ENCODE measurements at regions not wholly inside any gene's neighbourhood (a gene's known extent, or its start where the extent isn't known, plus 50 kb on each side); places are given as distances from the start of the nearest gene placed in this dataset.

GRCh38 chr17:72566671-72567484 is 446.1 kb downstream of the SOX9 start:
- ATAC-seq = no peak; the same call in 2 of the 3 replicates
- TF ChIP-seq ESRRG (CRISPR knock-in tag; IDR thresholded peaks at IDR 0.05) = no peak
- no peak for TF ChIP-seq ZC3H10 (CRISPR knock-in tag; IDR thresholded peaks at IDR 0.05)
- TF ChIP-seq, protein P1, sequence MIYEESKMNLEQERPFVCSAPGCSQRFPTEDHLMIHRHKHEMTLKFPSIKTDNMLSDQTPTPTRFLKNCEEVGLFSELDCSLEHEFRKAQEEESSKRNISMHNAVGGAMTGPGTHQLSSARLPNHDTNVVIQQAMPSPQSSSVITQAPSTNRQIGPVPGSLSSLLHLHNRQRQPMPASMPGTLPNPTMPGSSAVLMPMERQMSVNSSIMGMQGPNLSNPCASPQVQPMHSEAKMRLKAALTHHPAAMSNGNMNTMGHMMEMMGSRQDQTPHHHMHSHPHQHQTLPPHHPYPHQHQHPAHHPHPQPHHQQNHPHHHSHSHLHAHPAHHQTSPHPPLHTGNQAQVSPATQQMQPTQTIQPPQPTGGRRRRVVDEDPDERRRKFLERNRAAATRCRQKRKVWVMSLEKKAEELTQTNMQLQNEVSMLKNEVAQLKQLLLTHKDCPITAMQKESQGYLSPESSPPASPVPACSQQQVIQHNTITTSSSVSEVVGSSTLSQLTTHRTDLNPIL (CRISPR knock-in tag; IDR thresholded peaks at IDR 0.05; ENCODE audit: low read depth) = no peak
- no peak for TF ChIP-seq SNAI2 (CRISPR knock-in tag; IDR thresholded peaks at IDR 0.05)
- TF ChIP-seq ZNF565 (CRISPR knock-in tag; conservative IDR thresholded peaks at IDR 0.05; ENCODE audit: low read depth) = no peak
- TF ChIP-seq ZNF70 (CRISPR knock-in tag; IDR thresholded peaks at IDR 0.05) = no peak
- TF ChIP-seq PPARA (CRISPR knock-in tag; IDR thresholded peaks at IDR 0.05; ENCODE audit: borderline replicate concordance) = no peak
- TF ChIP-seq TCF4 (CRISPR knock-in tag; IDR thresholded peaks at IDR 0.05; ENCODE audit: borderline replicate concordance) = no peak
- TF ChIP-seq RARB (CRISPR knock-in tag; IDR thresholded peaks at IDR 0.05) = no peak
- TF ChIP-seq ISL1 (CRISPR knock-in tag; IDR thresholded peaks at IDR 0.05) = no peak
- no peak for TF ChIP-seq CSDC2 (CRISPR knock-in tag; IDR thresholded peaks at IDR 0.05)
- no peak for TF ChIP-seq ZFP3 (CRISPR knock-in tag; IDR thresholded peaks at IDR 0.05)
- TF ChIP-seq TOX (CRISPR knock-in tag; IDR thresholded peaks at IDR 0.05; ENCODE audit: borderline replicate concordance) = no peak
- TF ChIP-seq, protein P2, sequence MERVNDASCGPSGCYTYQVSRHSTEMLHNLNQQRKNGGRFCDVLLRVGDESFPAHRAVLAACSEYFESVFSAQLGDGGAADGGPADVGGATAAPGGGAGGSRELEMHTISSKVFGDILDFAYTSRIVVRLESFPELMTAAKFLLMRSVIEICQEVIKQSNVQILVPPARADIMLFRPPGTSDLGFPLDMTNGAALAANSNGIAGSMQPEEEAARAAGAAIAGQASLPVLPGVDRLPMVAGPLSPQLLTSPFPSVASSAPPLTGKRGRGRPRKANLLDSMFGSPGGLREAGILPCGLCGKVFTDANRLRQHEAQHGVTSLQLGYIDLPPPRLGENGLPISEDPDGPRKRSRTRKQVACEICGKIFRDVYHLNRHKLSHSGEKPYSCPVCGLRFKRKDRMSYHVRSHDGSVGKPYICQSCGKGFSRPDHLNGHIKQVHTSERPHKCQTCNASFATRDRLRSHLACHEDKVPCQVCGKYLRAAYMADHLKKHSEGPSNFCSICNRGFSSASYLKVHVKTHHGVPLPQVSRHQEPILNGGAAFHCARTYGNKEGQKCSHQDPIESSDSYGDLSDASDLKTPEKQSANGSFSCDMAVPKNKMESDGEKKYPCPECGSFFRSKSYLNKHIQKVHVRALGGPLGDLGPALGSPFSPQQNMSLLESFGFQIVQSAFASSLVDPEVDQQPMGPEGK (CRISPR knock-in tag; IDR thresholded peaks at IDR 0.05; ENCODE audit: borderline replicate concordance) = no peak

DNA sequence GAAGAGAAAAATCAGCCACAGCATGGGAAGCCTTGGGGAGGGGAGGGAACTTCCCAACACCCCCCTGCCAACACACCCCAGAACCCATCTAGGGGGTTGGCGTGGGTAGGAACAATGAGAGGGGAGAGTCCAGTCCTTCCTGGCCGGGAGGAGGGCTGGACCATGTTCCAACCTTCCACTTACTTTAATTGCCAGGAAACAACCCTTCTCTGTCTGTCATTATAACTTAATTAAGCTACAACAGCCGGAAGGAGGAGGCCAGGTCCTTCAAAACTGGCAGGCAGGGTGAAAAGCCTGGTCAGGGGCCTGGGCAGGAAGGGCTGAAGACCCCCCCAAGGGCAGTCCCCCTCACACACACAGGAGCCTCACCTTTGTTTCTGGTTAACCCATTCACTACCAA is 447.0 kb downstream of the SOX9 start:
- ATAC-seq = no peak; the same call in 2 of the 3 replicates

More for the DNA sequence above, 447.0 kb downstream of the SOX9 start:
- TF ChIP-seq, protein P3, sequence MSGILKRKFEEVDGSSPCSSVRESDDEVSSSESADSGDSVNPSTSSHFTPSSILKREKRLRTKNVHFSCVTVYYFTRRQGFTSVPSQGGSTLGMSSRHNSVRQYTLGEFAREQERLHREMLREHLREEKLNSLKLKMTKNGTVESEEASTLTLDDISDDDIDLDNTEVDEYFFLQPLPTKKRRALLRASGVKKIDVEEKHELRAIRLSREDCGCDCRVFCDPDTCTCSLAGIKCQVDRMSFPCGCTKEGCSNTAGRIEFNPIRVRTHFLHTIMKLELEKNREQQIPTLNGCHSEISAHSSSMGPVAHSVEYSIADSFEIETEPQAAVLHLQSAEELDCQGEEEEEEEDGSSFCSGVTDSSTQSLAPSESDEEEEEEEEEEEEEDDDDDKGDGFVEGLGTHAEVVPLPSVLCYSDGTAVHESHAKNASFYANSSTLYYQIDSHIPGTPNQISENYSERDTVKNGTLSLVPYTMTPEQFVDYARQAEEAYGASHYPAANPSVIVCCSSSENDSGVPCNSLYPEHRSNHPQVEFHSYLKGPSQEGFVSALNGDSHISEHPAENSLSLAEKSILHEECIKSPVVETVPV (CRISPR knock-in tag; IDR thresholded peaks at IDR 0.05) = no peak
- TF ChIP-seq, protein P1 (CRISPR knock-in tag; IDR thresholded peaks at IDR 0.05; ENCODE audit: low read depth) = no peak
- TF ChIP-seq RARB (CRISPR knock-in tag; IDR thresholded peaks at IDR 0.05) (no peak), TOX (CRISPR knock-in tag; IDR thresholded peaks at IDR 0.05; ENCODE audit: borderline replicate concordance) (no peak), ARNTL (CRISPR knock-in tag; IDR thresholded peaks at IDR 0.05; ENCODE audit: borderline replicate concordance, low read depth) (no peak), ISL1 (CRISPR knock-in tag; IDR thresholded peaks at IDR 0.05) (0 out of 2 replicates have a peak, but pooled peaks have one; percentile 19), ZFP3 (CRISPR knock-in tag; IDR thresholded peaks at IDR 0.05) (no peak), ZC3H10 (CRISPR knock-in tag; IDR thresholded peaks at IDR 0.05) (no peak), TCF4 (CRISPR knock-in tag; IDR thresholded peaks at IDR 0.05; ENCODE audit: borderline replicate concordance) (peak; percentile 34; the same call in 1 of the 2 replicates), ZNF8 (CRISPR knock-in tag; IDR thresholded peaks at IDR 0.05) (no peak), TSHZ2 (CRISPR knock-in tag; IDR thresholded peaks at IDR 0.05) (0 out of 2 replicates have a peak, but pooled peaks have one; percentile 39), CSDC2 (CRISPR knock-in tag; IDR thresholded peaks at IDR 0.05) (no peak), ESRRG (CRISPR knock-in tag; IDR thresholded peaks at IDR 0.05) (no peak), ZFP30 (CRISPR knock-in tag; IDR thresholded peaks at IDR 0.05) (no peak), OSR1 (CRISPR knock-in tag; IDR thresholded peaks at IDR 0.05) (no peak), ZNF70 (CRISPR knock-in tag; IDR thresholded peaks at IDR 0.05) (no peak), BACH2 (CRISPR knock-in tag; IDR thresholded peaks at IDR 0.05; ENCODE audit: borderline replicate concordance) (no peak), POU6F1 (CRISPR knock-in tag; IDR thresholded peaks at IDR 0.05; ENCODE audit: borderline replicate concordance, low read depth) (no peak), SNAI2 (CRISPR knock-in tag; IDR thresholded peaks at IDR 0.05) (no peak), ZNF565 (CRISPR knock-in tag; conservative IDR thresholded peaks at IDR 0.05; ENCODE audit: low read depth) (no peak)
- TF ChIP-seq, protein P2 (CRISPR knock-in tag; IDR thresholded peaks at IDR 0.05; ENCODE audit: borderline replicate concordance) = 0 out of 2 replicates have a peak, but pooled peaks have one; percentile 20
